Activated naive CD8-positive, alpha-beta T cell treated with anti-CD3 and anti-CD28 coated beads, Interleukin-2, amount 50 U/mL, for 24 hours (primary cell): ENCODE measurements at regions not wholly inside any gene's neighbourhood (a gene's known extent, or its start where the extent isn't known, plus 50 kb on each side); places are given as distances from the start of the nearest gene placed in this dataset.
A peak's percentile ranks its signal among the peaks of the same experiment; 100 is the strongest.
"Not testable (repeated sequence)": the region's sequence is repeated elsewhere in the genome, so short reads cannot be mapped to it uniquely, and the experiment has no call there.

Experiments used
- ATAC-seq: fragments of 150-1000 bp; cut with Tn5 transposase; one replicate; pipeline ENCODE4 v1.10.0; 2021
- DNase-seq: peaks from one replicate; pipeline ENCODE4 v3.0.0; 2021
- H3K27ac Mint-ChIP-seq: one replicate; pipeline ENCODE4 v1.8.0; 2021; ENCODE audit warnings: mild to moderate bottlenecking, mixed read lengths
- H3K27me3 Mint-ChIP-seq: one replicate; pipeline ENCODE4 v1.8.0; 2021; ENCODE audit warnings: mixed read lengths
- H3K36me3 Mint-ChIP-seq: one replicate; pipeline ENCODE4 v1.8.0; 2021; ENCODE audit warnings: low read depth, mixed read lengths
- H3K4me1 Mint-ChIP-seq: one replicate; pipeline ENCODE4 v1.8.0; 2021; ENCODE audit warnings: mixed read lengths
- H3K4me3 Mint-ChIP-seq: one replicate; pipeline ENCODE4 v1.8.0; 2021; ENCODE audit warnings: mild to moderate bottlenecking, moderate library complexity, mixed read lengths
- H3K9me3 Mint-ChIP-seq: one replicate; pipeline ENCODE4 v1.8.0; 2021; ENCODE audit warnings: mixed read lengths

DNA sequence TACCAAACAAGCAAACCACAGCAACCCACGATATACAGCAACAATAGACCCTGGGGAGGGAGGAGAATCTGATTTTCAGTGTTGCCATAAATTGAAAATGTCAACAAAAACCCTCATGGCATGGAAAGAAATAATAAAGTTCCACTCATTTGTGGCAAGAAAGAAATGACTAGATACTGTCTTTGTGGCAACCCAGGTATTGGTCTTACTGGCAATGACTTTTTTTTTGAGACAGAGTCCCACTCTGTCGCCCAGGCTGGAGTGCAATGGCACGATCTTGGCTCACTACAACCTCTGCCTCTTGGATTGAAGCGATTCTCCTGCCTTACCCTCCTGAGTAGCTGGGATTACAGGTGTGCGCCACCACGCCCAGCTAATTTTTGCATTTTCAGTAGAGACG is 204.0 kb downstream of the NPIPA7 start:
- peak; percentile 46 for ATAC-seq

DNA sequence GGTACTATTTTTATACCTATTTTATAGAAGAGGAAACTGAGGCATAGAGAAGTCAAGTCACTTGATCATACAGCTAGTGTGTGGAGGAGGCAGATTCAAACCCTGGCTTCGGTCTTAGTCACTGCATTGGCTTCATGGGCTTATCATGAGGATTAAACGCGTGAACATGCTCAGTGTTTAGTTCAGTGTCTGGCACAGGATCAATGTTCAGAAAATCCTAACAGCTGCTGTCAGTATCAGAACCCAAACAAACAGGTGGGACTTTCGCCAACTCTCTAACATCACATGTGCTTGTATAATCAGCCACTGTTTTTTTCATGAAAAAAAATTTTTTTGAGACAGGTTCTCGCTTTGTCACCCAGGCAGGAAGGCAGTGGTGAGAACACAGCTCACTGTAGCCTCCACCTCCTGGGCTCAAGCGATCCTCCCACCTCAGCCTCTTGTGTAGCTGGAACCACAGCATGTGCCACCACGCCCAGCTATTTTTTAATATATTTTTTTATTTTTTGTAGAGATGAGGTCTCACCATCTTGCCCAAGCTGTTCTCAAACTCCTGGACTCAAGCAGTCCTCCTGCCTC is 207.2 kb downstream of the NPIPA7 start:
- not testable (repeated sequence) for H3K9me3 Mint-ChIP-seq, ATAC-seq, H3K27me3 Mint-ChIP-seq, DNase-seq, H3K27ac Mint-ChIP-seq, H3K4me3 Mint-ChIP-seq, H3K36me3 Mint-ChIP-seq, H3K4me1 Mint-ChIP-seq

More for the DNA sequence above, 204.0 kb downstream of the NPIPA7 start:
- DNase-seq, H3K4me3 Mint-ChIP-seq, H3K36me3 Mint-ChIP-seq, H3K27ac Mint-ChIP-seq, H3K27me3 Mint-ChIP-seq, H3K9me3 Mint-ChIP-seq, H3K4me1 Mint-ChIP-seq: not testable (repeated sequence)

- H3K27me3 Mint-ChIP-seq, result not testable (repeated sequence)
Observed at GRCh38 chr16:16586969-16587368, 208.0 kb downstream of the NPIPA7 start.

DNA sequence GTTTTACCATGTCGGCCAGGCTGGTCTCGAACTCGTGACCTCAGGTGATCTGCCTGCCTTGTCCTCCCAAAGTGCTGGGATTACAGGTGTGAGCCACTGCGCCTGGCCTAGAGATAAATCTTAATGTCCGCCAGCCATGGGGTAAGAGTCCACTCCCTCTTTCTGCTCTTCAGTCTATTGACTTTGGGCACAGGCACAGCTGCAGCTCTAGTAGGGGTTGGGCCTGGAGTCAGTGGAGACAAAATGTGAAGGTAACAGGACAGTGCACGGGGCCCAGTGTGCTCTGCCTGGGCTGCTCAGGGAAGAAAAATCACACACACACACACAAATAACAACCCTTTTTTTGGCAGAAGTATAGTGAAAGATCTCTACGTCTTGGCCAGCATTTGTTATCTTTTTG is 209.5 kb downstream of the NPIPA7 start:
- ATAC-seq, result not testable (repeated sequence)
- H3K27me3 Mint-ChIP-seq, result peaks cover 11% of the 10 kb centered on the region

More at GRCh38 chr16:16586969-16587368, 208.0 kb downstream of the NPIPA7 start:
- not testable (repeated sequence) for H3K36me3 Mint-ChIP-seq, DNase-seq, ATAC-seq, H3K27ac Mint-ChIP-seq, H3K4me1 Mint-ChIP-seq, H3K4me3 Mint-ChIP-seq, H3K9me3 Mint-ChIP-seq

GRCh38 chr16:16590654-16591318 is 211.8 kb downstream of the NPIPA7 start:
- H3K27me3 Mint-ChIP-seq, H3K36me3 Mint-ChIP-seq: not testable (repeated sequence)
- ATAC-seq, result peak; percentile 42

More for the DNA sequence above, 209.5 kb downstream of the NPIPA7 start:
- H3K27ac Mint-ChIP-seq, H3K4me3 Mint-ChIP-seq, H3K36me3 Mint-ChIP-seq, H3K9me3 Mint-ChIP-seq, DNase-seq, H3K4me1 Mint-ChIP-seq: not testable (repeated sequence)

DNA sequence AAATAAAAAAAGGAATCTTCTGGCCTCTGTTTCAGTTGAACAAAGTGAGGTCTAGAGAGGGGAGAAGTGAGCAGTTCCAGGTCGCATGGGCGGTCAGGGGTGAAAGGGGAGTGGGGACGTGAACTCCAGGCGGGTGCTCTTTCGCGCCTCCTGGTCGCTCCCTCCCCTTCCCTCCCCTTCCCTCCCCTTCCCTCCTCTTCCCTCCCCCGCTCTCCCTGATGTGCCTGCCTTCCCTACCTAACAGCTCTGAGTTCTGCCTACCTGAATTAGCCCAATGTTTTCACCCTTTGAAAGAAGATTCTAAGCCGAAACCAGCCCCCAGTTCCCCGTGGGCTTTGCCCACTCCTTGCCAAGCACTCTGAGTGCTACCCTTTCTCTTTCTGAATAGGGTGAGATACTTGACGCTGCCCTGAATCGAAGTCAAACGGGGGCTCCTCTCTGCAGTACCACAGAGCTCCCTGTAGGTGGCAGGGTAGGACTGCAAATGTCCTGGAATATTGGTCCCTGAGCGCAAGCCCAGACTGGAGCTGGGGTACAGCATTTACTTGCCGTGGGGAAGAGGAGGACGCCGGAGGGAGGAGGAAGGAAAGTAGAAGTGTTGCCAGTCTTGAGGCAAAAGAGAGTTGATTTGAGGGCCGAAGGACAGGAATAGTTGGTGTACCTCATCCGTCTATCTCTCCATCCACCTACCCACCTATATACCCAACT is 214.4 kb downstream of the NPIPA7 start:
- DNase-seq (peak; percentile 34), ATAC-seq (peak; percentile 82)
- H3K4me3 Mint-ChIP-seq, H3K36me3 Mint-ChIP-seq, H3K9me3 Mint-ChIP-seq, H3K27me3 Mint-ChIP-seq, H3K4me1 Mint-ChIP-seq, H3K27ac Mint-ChIP-seq: not testable (repeated sequence)

More at GRCh38 chr16:16590654-16591318, 211.8 kb downstream of the NPIPA7 start:
- H3K27ac Mint-ChIP-seq, H3K4me3 Mint-ChIP-seq, DNase-seq, H3K9me3 Mint-ChIP-seq, H3K4me1 Mint-ChIP-seq: not testable (repeated sequence)

DNA sequence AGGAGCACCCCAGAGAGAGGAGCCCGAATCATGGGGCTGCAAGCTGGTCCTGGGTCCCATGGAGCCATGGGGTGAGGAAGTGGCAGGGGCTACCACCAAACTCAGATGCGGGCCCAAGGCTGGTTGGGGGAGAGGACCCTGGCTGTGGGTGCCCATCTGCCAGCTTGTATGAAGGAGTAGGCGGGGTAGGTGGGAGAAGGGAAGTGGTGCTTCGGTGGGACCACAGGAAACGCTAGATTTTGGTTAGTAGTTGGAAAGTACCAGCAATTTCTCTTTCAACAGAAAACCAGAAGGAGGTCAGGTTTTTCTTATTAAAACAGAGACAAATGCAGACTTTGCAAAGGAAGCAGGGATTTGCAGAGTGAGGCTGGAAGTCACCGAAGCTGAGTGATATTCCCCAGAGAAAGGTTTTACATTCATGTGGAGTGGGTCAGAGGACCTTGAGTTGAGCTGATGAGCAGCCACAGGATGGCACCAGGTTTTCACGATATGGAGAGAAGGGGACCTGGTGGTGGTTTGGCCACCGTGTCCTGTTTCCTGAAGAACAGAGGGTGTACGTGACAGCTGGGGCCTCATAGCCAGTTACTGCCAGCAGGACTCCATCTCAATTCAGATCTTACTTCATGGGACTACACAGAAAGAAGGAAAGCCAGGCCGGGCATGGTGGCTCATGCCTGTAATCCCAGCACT is 216.2 kb downstream of the NPIPA7 start:
- H3K9me3 Mint-ChIP-seq, DNase-seq, H3K4me3 Mint-ChIP-seq, H3K4me1 Mint-ChIP-seq, H3K27me3 Mint-ChIP-seq, H3K36me3 Mint-ChIP-seq, H3K27ac Mint-ChIP-seq: not testable (repeated sequence)
- ATAC-seq, result peak; percentile 58

- not testable (repeated sequence) for H3K4me3 Mint-ChIP-seq, H3K9me3 Mint-ChIP-seq, DNase-seq, H3K4me1 Mint-ChIP-seq, H3K27me3 Mint-ChIP-seq, H3K36me3 Mint-ChIP-seq, ATAC-seq, H3K27ac Mint-ChIP-seq
Observed at GRCh38 chr16:16601239-16601638, 222.3 kb downstream of the NPIPA7 start.

GRCh38 chr16:16607401-16608082 is 228.6 kb downstream of the NPIPA7 start:
- DNase-seq, H3K9me3 Mint-ChIP-seq, H3K27ac Mint-ChIP-seq, H3K4me1 Mint-ChIP-seq, H3K36me3 Mint-ChIP-seq, H3K4me3 Mint-ChIP-seq, ATAC-seq, H3K27me3 Mint-ChIP-seq: not testable (repeated sequence)

- not testable (repeated sequence) for H3K27me3 Mint-ChIP-seq, ATAC-seq, H3K27ac Mint-ChIP-seq
Observed at GRCh38 chr16:16609627-16610026, 230.7 kb downstream of the NPIPA7 start.

GRCh38 chr16:16610389-16610967 is 231.5 kb downstream of the NPIPA7 start:
- not testable (repeated sequence) for H3K27ac Mint-ChIP-seq, ATAC-seq, H3K4me1 Mint-ChIP-seq, H3K4me3 Mint-ChIP-seq, DNase-seq, H3K27me3 Mint-ChIP-seq, H3K9me3 Mint-ChIP-seq, H3K36me3 Mint-ChIP-seq

More at GRCh38 chr16:16609627-16610026, 230.7 kb downstream of the NPIPA7 start:
- not testable (repeated sequence) for DNase-seq, H3K9me3 Mint-ChIP-seq, H3K36me3 Mint-ChIP-seq, H3K4me3 Mint-ChIP-seq, H3K4me1 Mint-ChIP-seq

DNA sequence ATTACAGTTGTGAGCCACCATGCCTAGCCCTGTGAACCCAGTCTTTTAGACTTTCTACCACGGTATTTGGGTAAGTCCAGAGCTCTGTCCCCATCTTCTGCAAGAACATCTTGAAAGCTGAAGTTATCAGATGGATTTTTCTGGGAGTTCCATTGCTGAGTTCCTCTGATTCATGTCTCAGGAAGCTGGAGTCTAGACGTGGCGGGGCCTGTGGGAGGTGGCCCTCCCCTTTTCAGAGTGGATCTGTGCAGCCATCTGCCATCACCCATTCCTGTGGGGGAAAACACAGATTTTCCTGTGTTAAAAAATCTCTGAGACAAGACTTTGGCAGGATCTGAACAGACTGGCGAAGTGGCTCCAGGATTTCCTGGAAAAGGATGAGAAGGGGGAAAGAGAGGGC is 234.3 kb downstream of the NPIPA7 start:
- ATAC-seq, H3K9me3 Mint-ChIP-seq, H3K4me1 Mint-ChIP-seq, H3K27me3 Mint-ChIP-seq, H3K4me3 Mint-ChIP-seq, H3K27ac Mint-ChIP-seq, H3K36me3 Mint-ChIP-seq, DNase-seq: not testable (repeated sequence)

DNA sequence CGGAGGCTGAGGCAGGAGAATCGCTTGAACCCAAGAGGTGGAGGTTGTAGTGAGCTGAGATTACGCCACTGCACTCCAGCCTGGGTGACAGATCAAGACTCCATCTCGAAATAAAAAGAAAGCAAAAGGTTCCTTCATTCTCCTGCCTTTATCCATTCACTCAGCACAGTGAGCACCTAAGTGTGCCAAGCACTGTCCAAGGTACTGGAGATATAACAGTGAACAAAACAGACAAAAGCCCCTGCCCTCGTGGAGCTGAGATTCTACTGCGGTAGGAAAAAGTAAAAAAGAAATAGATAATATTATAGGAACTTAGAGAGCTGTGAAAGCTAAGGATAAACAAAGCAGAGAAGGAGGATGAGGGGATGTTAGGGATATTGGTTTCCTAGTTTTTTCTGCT is 235.5 kb downstream of the NPIPA7 start:
- H3K36me3 Mint-ChIP-seq, H3K9me3 Mint-ChIP-seq, H3K4me1 Mint-ChIP-seq, H3K27me3 Mint-ChIP-seq, ATAC-seq, H3K27ac Mint-ChIP-seq, DNase-seq, H3K4me3 Mint-ChIP-seq: not testable (repeated sequence)

GRCh38 chr16:16618963-16619465 is 240.1 kb downstream of the NPIPA7 start:
- ATAC-seq, H3K27ac Mint-ChIP-seq, H3K27me3 Mint-ChIP-seq, H3K9me3 Mint-ChIP-seq, DNase-seq, H3K4me1 Mint-ChIP-seq, H3K36me3 Mint-ChIP-seq, H3K4me3 Mint-ChIP-seq: not testable (repeated sequence)
